Kidney (tissue), 13 donors: ENCODE measurements at regions not wholly inside any gene's neighbourhood (a gene's known extent, or its start where the extent isn't known, plus 50 kb on each side); places are given as distances from the start of the nearest gene placed in this dataset.

ENCODE experiments used
- DNase-seq, 5 donors: peaks; one replicate each; pipeline ENCODE4 v3.0.0-alpha.2; 2013 to 2020
- FAIRE-seq: peaks from 2 replicates; lab custom pipeline; 2012; peaks lifted over from hg19 to GRCh38; lab: Jason Lieb, UNC
- H3K27ac ChIP-seq, 2 donors: one replicate each; pipeline ENCODE4 v1.7.0; 2013; ENCODE audit warnings: low read depth in 2 of 2, low read length in 2 of 2, inconsistent platforms in 1 of 2
- H3K27me3 ChIP-seq: one replicate; pipeline ENCODE4 v1.7.1; 2013; ENCODE audit warnings: low read length, inconsistent platforms; ENCODE audit not compliant: control insufficient read depth, insufficient read depth
- H3K36me3 ChIP-seq, 3 donors: one replicate each; pipeline versions ENCODE4 v1.7.0 to v1.7.1; 2013; ENCODE audit warnings: low read length in 3 of 3, control low read depth in 1 of 3, inconsistent platforms in 1 of 3; ENCODE audit not compliant: insufficient read depth in 3 of 3, control insufficient read depth in 2 of 3
- H3K4me1 ChIP-seq, 3 donors: one replicate each; pipeline versions ENCODE4 v1.7.0 to v1.7.1; 2013; ENCODE audit warnings: low read length in 3 of 3, inconsistent platforms in 1 of 3, low read depth in 1 of 3; ENCODE audit not compliant: control insufficient read depth in 2 of 3, insufficient read depth in 2 of 3
- H3K4me3 ChIP-seq, 3 donors: one replicate each; pipeline versions ENCODE4 v1.7.0 to v1.8.1; 2013; ENCODE audit warnings: low read length in 3 of 3, control low read depth in 1 of 3, inconsistent platforms in 1 of 3
- H3K9ac ChIP-seq, 3 donors: one replicate each; pipeline versions ENCODE4 v1.7.0 to v1.7.1; 2013; ENCODE audit warnings: low read length in 3 of 3, control low read depth in 1 of 3, inconsistent platforms in 1 of 3
- H3K9me3 ChIP-seq, 3 donors: one replicate each; pipeline versions ENCODE4 v1.7.0 to v1.7.1; 2013; ENCODE audit warnings: low read length in 3 of 3, control low read depth in 1 of 3, inconsistent platforms in 1 of 3; ENCODE audit not compliant: control insufficient read depth in 2 of 3, insufficient read depth in 1 of 3
- CTCF ChIP-seq: IDR thresholded peaks from 3 replicates; pipeline ENCODE4 v1.5.1; 2012; ENCODE audit warnings: mild to moderate bottlenecking, moderate library complexity, borderline replicate concordance; ENCODE audit not compliant: insufficient read depth; ENCODE audit errors: extremely low read depth
- intact Hi-C: fragments of 100-400 bp; cut with DNase I; formaldehyde crosslinking; loops from one replicate; pipeline ENCODE4 v1.11.1; 2022
- donor health status: control.
- donor health status: control.
- donor health status: control.
- donor health status: control.
- donor health status: control.
- donor health status: DM: yes; HTN: yes; CAD: no.
- donor health status: Normal renal cell carcinoma (clear cell type).

GRCh38 chr13:24008679-24009078 lies 111.4 kb upstream of the C1QTNF9B start:
- H3K9me3 ChIP-seq, result no peaks in the 10 kb centered on the region
- no peak for TF ChIP-seq CTCF
- intact Hi-C loops, result no loop called here
- H3K27me3 ChIP-seq, result no peaks in the 10 kb centered on the region
- no peak overlapping the region for H3K9ac ChIP-seq
- H3K4me3 ChIP-seq, result no peak overlapping the region
- H3K4me1 ChIP-seq, result peaks cover 4 to 12% (median 10%) of the 10 kb centered on the region in 3 donors
- no peak for FAIRE-seq
- peak in 1 of 5 donors; percentile 70 for DNase-seq
- H3K27ac ChIP-seq, result no peak overlapping the region
- no peaks in the 10 kb centered on the region for H3K36me3 ChIP-seq

GRCh38 chr13:24011266-24011665 lies 114.0 kb upstream of the C1QTNF9B start:
- Histone ChIP-seq H3K9me3 (no peaks in the 10 kb centered on the region), H3K27me3 (no peaks in the 10 kb centered on the region), H3K9ac (no peak overlapping the region), H3K36me3 (no peaks in the 10 kb centered on the region), H3K4me1 (peaks cover 0 to 8% (median under 1%) of the 10 kb centered on the region in 3 donors), H3K27ac (no peak overlapping the region), H3K4me3 (no peak overlapping the region)
- no peak for TF ChIP-seq CTCF
- intact Hi-C loops, result no loop called here
- FAIRE-seq (no peak), DNase-seq (no peak)

- intact Hi-C loops, result no loop called here
- H3K27ac ChIP-seq, result no peak overlapping the region
- no peak overlapping the region for H3K9ac ChIP-seq
- no peaks in the 10 kb centered on the region for H3K27me3 ChIP-seq
- no peak for DNase-seq
- no peak for FAIRE-seq
- no peak overlapping the region for H3K4me3 ChIP-seq
- no peaks in the 10 kb centered on the region for H3K36me3 ChIP-seq
- H3K4me1 ChIP-seq, result peaks cover 0 to 2% (median 0%) of the 10 kb centered on the region in 3 donors
- no peaks in the 10 kb centered on the region for H3K9me3 ChIP-seq
- TF ChIP-seq CTCF, result no peak
Measured at GRCh38 chr13:24012648-24013047, 115.3 kb upstream of the C1QTNF9B start.

- intact Hi-C loops, result no loop called here
- no peak for TF ChIP-seq CTCF
- FAIRE-seq (no peak), DNase-seq (no peak)
- no peaks in the 10 kb centered on the region for H3K36me3 ChIP-seq
- no peak overlapping the region for H3K4me3 ChIP-seq
- H3K9me3 ChIP-seq, result no peaks in the 10 kb centered on the region
- H3K27me3 ChIP-seq, result no peaks in the 10 kb centered on the region
- peaks cover 0 to 2% (median 0%) of the 10 kb centered on the region in 3 donors for H3K4me1 ChIP-seq
- H3K27ac ChIP-seq, result no peak overlapping the region
- no peak overlapping the region for H3K9ac ChIP-seq
Measured at GRCh38 chr13:24013189-24013588, 115.9 kb upstream of the C1QTNF9B start.
